Midbrain (tissue), 1 donor: ENCODE measurements at regions not wholly inside any gene's neighbourhood (a gene's known extent, or its start where the extent isn't known, plus 50 kb on each side); places are given as distances from the start of the nearest gene placed in this dataset.

Source experiments
- DNase-seq: peaks from one replicate; lab custom pipeline; 2025; lab: John Stamatoyannopoulos, UW

DNA sequence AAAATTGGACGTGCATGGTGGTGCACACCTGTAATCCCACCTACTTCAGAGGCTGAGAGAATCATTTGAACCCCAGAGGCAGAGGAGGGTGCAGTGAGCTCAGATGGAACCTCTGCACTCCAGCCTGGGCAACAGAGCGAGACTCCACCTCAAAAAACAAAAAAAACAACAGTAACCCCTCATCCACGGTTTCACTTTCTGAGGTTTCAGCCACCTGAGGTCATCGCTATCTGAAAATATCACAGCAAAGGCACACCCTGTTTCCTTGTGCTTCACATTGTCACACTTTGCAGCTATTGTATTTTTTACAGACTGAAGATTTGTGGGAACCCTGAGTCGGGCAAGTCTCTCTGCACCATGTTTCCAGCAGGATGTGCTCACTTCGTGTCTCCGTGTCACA is 54.1 kb upstream of the FOXQ1 start:
- DNase-seq, result no peak

DNA sequence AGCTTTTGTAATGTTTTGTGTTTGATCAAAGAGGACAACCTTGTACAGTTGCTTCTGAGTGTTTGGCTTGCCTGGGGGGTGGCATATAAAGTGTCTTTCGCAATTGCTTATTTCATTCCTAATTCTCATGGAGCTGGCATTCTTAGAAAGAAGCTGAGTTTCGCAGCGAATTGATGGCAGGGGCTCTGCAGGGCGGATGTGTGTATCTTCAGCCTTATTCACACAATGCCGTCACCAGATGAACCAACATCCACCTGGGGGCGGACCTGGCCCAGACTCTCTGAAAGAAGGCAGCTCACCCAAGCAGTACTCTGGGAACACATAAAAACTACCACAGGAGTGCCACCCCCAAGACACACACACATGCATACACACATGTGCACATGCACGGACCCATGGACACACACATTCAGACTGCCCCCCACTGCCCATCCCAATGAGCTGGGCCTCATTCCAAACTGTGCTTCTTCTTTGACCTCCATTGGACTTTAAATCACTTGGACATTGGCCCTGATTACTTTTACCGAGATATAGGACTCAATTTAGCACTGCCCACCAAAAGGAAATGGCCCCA is 55.4 kb upstream of the FOXQ1 start:
- DNase-seq, result no peak

DNA sequence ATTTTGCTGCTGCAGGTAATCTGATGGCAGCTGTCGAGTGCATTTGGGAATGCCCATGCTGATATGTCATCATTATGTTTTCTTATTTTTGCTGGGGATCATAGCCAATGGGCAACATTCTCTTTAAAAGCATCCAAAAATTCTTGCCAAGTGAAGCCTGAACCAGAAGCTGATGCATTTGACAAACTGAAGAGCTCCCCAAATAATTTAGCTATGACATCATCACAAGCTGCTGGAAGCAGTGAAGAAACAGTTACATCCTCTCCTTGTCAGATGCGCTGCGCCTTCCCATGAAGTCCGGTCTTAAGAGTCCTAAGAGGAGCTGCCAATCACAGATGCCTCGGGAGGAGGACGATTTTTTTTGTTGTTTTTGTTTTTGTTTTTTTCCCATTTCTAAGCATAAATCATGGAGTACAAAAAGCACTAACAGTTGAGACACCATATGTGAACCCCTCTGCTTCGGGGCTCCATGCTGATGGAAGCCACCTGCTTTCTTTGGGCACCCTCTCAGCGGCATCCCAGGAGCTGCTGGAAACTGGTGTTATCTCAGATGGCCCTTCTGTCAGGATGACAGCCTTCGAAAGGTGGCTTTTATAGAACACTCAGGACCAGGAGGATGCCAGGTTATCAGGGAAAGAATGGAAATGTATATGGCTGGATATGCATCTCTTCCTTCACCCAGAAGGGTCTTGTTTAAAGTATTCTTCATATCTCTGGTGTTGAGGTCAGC is 56.1 kb upstream of the FOXQ1 start:
- DNase-seq, result no peak

DNA sequence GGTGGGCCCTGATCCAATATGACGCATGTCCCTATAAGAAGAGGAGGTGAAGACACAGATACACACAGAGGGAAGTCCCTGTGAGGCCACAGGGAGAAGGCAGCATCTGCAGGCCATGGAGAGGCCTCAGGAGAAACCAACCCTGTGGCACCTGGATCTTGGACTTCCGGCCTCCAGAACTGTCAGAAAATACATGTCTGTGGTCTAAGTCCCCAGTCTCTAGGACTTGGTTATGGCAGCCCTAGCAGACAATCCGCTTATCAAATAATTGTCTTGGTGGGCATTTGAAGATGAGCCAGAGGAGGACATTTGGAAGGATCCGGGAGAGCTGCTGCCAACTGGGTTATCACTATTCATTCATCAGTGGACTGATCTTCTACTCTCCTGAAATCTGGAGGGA is 57.6 kb upstream of the FOXQ1 start:
- DNase-seq, result no peak

DNA sequence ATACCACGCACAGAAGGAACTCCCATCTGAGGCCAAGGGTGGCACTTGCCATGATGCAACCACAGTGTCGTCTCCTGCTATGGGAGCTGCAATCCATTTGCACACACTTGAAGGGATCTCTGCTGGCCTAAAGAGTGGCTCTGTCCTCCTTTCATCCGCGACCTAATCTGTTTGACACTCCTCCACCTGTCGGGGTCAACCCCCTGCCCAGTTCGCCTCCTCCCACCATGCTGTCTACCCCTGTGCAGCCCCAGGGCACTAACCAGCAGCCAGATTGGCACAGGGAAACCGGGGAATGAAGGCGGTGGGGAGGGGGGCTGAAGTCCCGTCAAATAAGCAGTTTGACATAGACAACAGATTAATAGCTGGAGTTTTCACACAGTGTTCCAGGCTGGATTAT is 58.1 kb upstream of the FOXQ1 start:
- DNase-seq, result no peak

GRCh38 chr6:1251198-1252155 is 60.4 kb upstream of the FOXQ1 start:
- no peak for DNase-seq

DNA sequence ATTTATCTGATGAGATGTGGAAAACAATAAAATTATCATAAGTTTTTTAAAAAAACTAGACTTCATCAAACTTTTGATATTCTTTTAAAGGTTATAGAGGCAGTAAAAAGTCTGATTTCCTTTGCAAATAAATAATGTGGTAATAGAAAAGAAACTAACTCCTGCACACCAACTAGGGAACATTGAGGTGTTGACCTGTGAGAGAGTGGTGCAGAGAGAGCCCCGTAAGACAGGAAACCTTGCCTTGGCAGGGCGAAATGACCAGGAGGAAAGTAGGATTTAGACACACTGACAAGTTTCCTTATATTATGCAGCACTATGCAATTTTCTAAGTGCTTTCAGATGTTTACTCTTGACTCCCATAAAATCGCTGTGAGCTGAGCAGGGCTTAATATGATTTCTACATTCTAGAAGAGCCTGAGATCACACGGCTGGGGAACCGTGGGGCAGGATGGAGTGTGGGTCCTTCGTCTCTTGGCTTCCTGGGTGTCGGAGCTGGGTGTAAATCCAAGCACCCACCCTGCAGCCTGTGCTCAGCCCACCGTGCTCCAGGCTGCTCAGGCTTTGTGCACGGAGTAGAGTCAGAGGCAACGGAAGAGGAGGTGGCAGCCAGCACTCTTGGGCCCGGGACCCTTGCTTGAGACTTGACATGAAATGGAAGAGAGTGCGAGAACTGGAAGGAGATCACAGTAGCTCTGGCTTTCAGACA is 61.3 kb upstream of the FOXQ1 start:
- no peak for DNase-seq

DNA sequence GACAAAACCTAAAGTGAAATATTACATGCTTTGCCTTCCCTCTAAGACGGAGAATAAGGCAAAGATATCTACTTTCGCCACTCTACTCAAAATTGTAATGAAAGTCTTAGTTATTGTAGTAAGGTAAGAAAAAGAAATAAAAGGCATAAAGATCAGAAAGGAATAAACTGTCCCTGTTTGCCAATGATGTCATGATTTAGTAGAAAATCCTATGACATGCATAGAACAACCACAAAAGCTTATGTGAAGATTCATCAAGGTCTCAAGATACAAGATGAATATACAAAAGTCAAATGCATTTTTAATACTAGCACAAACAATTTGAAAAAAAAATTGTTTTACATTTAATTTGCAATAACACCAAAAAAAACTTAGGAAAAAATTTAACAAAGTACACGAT is 64.0 kb upstream of the FOXQ1 start:
- no peak for DNase-seq

DNA sequence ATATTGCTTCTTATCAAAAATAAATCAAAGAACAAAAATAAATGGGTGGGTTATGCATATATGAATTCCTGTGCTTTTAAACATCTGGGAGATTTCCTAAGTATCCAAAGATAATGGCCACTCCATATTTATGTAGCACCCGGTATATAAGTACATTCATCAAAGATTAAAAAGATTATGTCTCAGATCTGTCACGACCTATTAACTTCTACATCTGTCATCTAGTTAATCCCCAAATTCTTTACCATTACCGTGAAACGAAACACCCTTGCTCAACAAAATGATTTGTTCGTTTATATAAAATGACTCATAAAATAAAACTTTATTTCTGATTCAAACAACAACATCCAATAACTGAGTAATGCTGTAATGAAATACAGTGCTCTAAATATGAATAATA is 64.8 kb upstream of the FOXQ1 start:
- no peak for DNase-seq

GRCh38 chr6:1244941-1245340 is 67.0 kb upstream of the FOXQ1 start:
- no peak for DNase-seq

GRCh38 chr6:1244278-1244677 is 67.6 kb upstream of the FOXQ1 start:
- DNase-seq, result no peak

- DNase-seq, result no peak
These were observed 69.5 kb upstream of the FOXQ1 start for GRCh38 chr6:1242446-1242845.

DNA sequence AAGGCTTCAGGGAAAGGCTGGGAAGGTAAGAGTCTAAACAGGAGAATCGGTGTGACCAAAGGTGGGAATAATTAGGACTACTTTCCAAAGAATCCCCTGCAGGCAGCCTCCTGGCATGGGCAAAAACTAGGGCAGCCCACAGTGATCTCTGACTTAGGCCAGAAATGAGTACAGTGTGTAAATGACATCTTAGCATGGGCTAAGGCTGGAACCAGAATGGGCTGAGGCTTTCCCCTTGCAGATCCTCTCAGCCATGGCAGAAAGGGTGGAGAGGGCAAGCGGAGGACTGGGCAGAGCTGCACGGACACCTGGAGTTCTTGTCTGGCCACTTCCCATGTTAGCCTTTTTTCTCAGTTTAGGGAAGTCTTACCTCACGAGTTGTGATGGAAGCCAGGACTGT is 69.9 kb upstream of the FOXQ1 start:
- DNase-seq, result no peak

DNA sequence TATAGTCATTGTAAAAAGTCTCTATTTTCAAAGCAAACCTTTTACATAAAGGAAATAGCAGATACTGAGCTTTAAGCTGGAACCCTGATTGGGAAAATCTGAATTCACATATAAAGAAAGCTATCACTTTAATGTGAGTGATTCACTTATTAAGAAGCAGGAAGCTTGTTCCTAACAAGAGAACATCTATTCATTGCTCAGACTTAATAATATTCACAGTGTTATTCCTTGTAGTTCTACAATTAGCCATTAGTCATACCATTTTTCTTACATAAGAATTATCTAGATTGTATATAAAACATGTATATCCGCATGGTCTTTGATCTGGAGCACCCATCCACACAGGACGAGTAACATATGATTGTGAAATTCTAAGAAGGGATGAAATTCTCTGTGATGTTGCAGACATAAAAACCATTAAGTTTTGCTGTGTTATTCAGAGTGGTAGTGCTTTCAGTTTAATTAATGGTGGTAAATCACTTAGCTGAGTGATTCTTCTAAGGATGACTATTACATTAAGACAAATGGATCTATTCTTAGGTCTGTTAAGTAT is 71.1 kb upstream of the FOXQ1 start:
- DNase-seq, result no peak

- DNase-seq, result no peak
These were observed 72.1 kb upstream of the FOXQ1 start for GRCh38 chr6:1239805-1240204.

- no peak for DNase-seq
These were observed 73.9 kb upstream of the FOXQ1 start for GRCh38 chr6:1238040-1238439.

- no peak for DNase-seq
These were observed 74.3 kb upstream of the FOXQ1 start for GRCh38 chr6:1237636-1238035.

DNA sequence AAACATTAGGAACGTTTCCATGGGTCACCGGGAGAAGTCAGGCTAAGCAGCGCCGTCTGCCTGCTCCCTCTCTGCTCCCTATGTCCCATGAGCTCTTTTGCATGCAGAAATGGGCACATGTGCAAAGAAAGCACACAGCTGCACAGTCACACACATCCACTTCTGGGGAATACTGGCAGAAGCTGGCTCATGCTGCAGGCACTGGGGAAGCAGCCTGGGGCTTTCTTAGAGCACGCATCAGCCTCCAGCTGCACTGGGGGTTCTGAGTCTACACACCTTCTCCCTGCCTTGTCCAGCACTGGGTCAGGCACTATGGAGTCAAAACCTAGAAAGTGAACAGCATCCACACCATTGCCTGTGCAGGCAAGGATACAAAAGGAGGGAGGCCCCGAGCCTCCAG is 76.1 kb upstream of the FOXQ1 start:
- no peak for DNase-seq

- DNase-seq, result no peak
These were observed 78.0 kb upstream of the FOXQ1 start for GRCh38 chr6:1233924-1234323.

GRCh38 chr6:1232578-1232977 is 79.3 kb upstream of the FOXQ1 start:
- DNase-seq, result no peak

DNA sequence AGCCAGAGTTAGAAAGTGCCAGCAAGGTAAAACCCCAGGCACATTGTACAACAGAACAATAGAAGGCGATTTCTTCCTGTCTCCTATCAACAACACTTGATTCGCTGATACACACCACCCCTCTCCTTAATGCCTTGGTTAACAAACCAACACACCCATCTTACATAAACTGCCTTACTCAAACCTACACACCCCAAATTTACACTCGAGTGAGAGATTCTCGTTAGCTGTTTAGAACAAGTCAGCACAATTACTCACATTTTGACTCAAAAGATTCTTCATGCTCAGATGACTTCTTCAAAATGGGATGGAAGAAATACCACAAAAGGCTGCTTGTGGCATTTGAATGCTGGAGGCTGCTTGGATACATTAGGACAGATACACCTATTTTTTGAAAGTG is 80.0 kb upstream of the FOXQ1 start:
- DNase-seq, result no peak
